HG03442 (cell line): ENCODE measurements at regions not wholly inside any gene's neighbourhood (a gene's known extent, or its start where the extent isn't known, plus 50 kb on each side); places are given as distances from the start of the nearest gene placed in this dataset.
"Not testable (repeated sequence)": the region's sequence is repeated elsewhere in the genome, so short reads cannot be mapped to it uniquely, and the experiment has no call there.

ENCODE experiments used
- ATAC-seq: cut with Tn5 transposase; IDR thresholded peaks from one replicate; pipeline ENCODE4 v1.9.1; 2021; ENCODE audit warnings: mild to moderate bottlenecking, moderate library complexity; ENCODE audit not compliant: unreplicated experiment

GRCh38 chr17:71635187-71635586 is 485.6 kb upstream of the SOX9 start:
- ATAC-seq: no peak

- ATAC-seq: no peak
Observed at GRCh38 chr17:71636644-71637043, 484.2 kb upstream of the SOX9 start.

- no peak for ATAC-seq
Observed at GRCh38 chr17:71638668-71639067, 482.2 kb upstream of the SOX9 start.

- ATAC-seq: no peak
Observed at GRCh38 chr17:71639865-71640264, 481.0 kb upstream of the SOX9 start.

GRCh38 chr17:71646890-71647289 is 473.9 kb upstream of the SOX9 start:
- not testable (repeated sequence) for ATAC-seq

GRCh38 chr17:71648342-71648741 is 472.5 kb upstream of the SOX9 start:
- ATAC-seq: not testable (repeated sequence)

- ATAC-seq: no peak
Observed at GRCh38 chr17:71649941-71650350, 470.9 kb upstream of the SOX9 start.

- ATAC-seq: no peak
Observed at GRCh38 chr17:71655542-71655941, 465.3 kb upstream of the SOX9 start.

- ATAC-seq: no peak
Observed at GRCh38 chr17:71656964-71657858, 463.6 kb upstream of the SOX9 start.

GRCh38 chr17:71658996-71659395 is 461.8 kb upstream of the SOX9 start:
- no peak for ATAC-seq

GRCh38 chr17:71664861-71665260 is 456.0 kb upstream of the SOX9 start:
- ATAC-seq: no peak

GRCh38 chr17:71666047-71666446 is 454.8 kb upstream of the SOX9 start:
- no peak for ATAC-seq

GRCh38 chr17:71667661-71668060 is 453.2 kb upstream of the SOX9 start:
- ATAC-seq: no peak

- no peak for ATAC-seq
Observed at GRCh38 chr17:71668807-71669206, 452.0 kb upstream of the SOX9 start.

- no peak for ATAC-seq
Observed at GRCh38 chr17:71677439-71677838, 443.4 kb upstream of the SOX9 start.

GRCh38 chr17:71679832-71680231 is 441.0 kb upstream of the SOX9 start:
- ATAC-seq: no peak

- no peak for ATAC-seq
Observed at GRCh38 chr17:71681427-71682173, 439.2 kb upstream of the SOX9 start.

- no peak for ATAC-seq
Observed at GRCh38 chr17:71682174-71682494, 438.7 kb upstream of the SOX9 start.

GRCh38 chr17:71689782-71690181 is 431.0 kb upstream of the SOX9 start:
- ATAC-seq: no peak

- ATAC-seq: no peak
Observed at GRCh38 chr17:71699907-71700306, 420.9 kb upstream of the SOX9 start.

GRCh38 chr17:71703701-71704100 is 417.1 kb upstream of the SOX9 start:
- no peak for ATAC-seq

GRCh38 chr17:71709271-71709890 is 411.4 kb upstream of the SOX9 start:
- ATAC-seq: no peak
